OCI-LY1 (cell line): ENCODE measurements at regions not wholly inside any gene's neighbourhood (a gene's known extent, or its start where the extent isn't known, plus 50 kb on each side); places are given as distances from the start of the nearest gene placed in this dataset.

Experiments used
- H2AFZ ChIP-seq: fragments of 200-600 bp; sonication (generic), shearing (Covaris generic); 2 replicates; pipeline ENCODE4 v1.6.0; 2014; ENCODE audit warnings: antibody characterized with exemption, mild to moderate bottlenecking, low read length
- H3F3A ChIP-seq: fragments of 200-600 bp; sonication (generic), shearing (Covaris generic); 2 replicates; pipeline ENCODE4 v1.6.0; 2014; ENCODE audit warnings: mild to moderate bottlenecking, antibody characterized with exemption, low read length, moderate library complexity; ENCODE audit not compliant: insufficient read depth
- H3K27ac ChIP-seq: fragments of 200-600 bp; sonication (generic); 2 replicates; pipeline ENCODE4 v1.5.1; 2014; ENCODE audit warnings: low read length, mixed run types, mild to moderate bottlenecking, low read depth; ENCODE audit not compliant: poor library complexity, severe bottlenecking
- H3K27me3 ChIP-seq: fragments of 200-600 bp; sonication (generic); 2 replicates; pipeline ENCODE4 v1.6.0; 2014; ENCODE audit warnings: antibody characterized with exemption, mild to moderate bottlenecking, low read length, moderate library complexity; ENCODE audit not compliant: insufficient read depth
- H3K36me3 ChIP-seq: fragments of 200-600 bp; sonication (generic); 2 replicates; pipeline ENCODE4 v1.6.1; 2014; ENCODE audit warnings: mild to moderate bottlenecking, antibody characterized with exemption, low read length, moderate library complexity, mixed read lengths; ENCODE audit not compliant: insufficient read depth
- H3K4me1 ChIP-seq: fragments of 200-600 bp; sonication (generic); 2 replicates; pipeline ENCODE4 v1.5.1; 2014; ENCODE audit warnings: mild to moderate bottlenecking, low read length, moderate library complexity; ENCODE audit not compliant: insufficient read depth, severe bottlenecking
- H3K4me2 ChIP-seq: fragments of 200-600 bp; sonication (generic), shearing (Covaris generic); 2 replicates; pipeline ENCODE4 v1.6.1; 2014; ENCODE audit warnings: low read length
- H3K4me3 ChIP-seq: fragments of 200-600 bp; sonication (generic); 2 replicates; pipeline ENCODE4 v1.5.1; 2014; ENCODE audit warnings: low read length, low read depth, mild to moderate bottlenecking, mixed read lengths; ENCODE audit not compliant: poor library complexity, severe bottlenecking
- H3K79me2 ChIP-seq: fragments of 200-600 bp; shearing (Covaris generic); 2 replicates; pipeline ENCODE4 v1.6.1; 2016; ENCODE audit warnings: mixed run types, low read length, mixed read lengths; ENCODE audit not compliant: insufficient read depth
- H3K9ac ChIP-seq: fragments of 200-600 bp; sonication (generic), shearing (Covaris generic); 2 replicates; pipeline ENCODE4 v1.6.1; 2014; ENCODE audit warnings: mild to moderate bottlenecking, low read length, mixed read lengths
- H3K9me2 ChIP-seq: fragments of 200-600 bp; sonication (generic), shearing (Covaris generic); 2 replicates; pipeline ENCODE4 v1.6.1; 2014; ENCODE audit warnings: low read depth, mild to moderate bottlenecking, low read length, mixed read lengths
- H3K9me3 ChIP-seq: fragments of 200-600 bp; shearing (Covaris generic); 2 replicates; pipeline ENCODE4 v1.6.1; 2014; ENCODE audit warnings: low read length, mixed read lengths
- H4K20me1 ChIP-seq: fragments of 200-600 bp; sonication (generic), shearing (Covaris generic); 2 replicates; pipeline ENCODE4 v1.6.0; 2016; ENCODE audit warnings: mild to moderate bottlenecking, low read length; ENCODE audit not compliant: insufficient read depth
- CTCF ChIP-seq: fragments of 200-600 bp; sonication (generic), shearing (Covaris generic); IDR thresholded peaks from 2 replicates; pipeline ENCODE4 v1.5.1; 2017; ENCODE audit warnings: mild to moderate bottlenecking, antibody characterized with exemption, low read length, moderate library complexity, mixed read lengths
- EZH2 ChIP-seq: fragments of 200-600 bp; sonication (generic), shearing (Covaris generic); IDR thresholded peaks from 2 replicates; pipeline ENCODE4 v1.8.0; 2017; ENCODE audit warnings: borderline replicate concordance, mixed run types, mild to moderate bottlenecking, antibody characterized with exemption, low read length, moderate library complexity, mixed read lengths

DNA sequence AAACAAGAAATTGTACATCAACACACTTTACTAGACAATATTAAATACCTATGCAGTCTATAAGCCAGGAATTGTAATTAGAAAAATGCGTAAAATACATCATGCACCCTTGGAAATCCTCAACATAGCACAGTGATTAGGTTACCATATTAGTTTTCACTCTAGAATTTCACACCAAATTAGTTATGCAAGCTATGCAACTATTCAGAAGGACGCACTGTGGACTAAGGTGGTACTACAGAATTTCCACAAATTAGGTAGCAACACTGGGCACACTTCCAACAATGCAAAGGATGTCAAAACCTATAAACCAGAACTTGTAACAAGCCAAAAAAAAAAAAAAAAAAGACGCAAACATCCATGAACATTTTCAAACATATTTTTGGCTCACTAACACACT, 71.1 kb upstream of the ZCCHC13 start:
- Histone ChIP-seq H2AFZ (no peak overlapping the region), H3K27ac (no peak overlapping the region), H4K20me1 (no peaks in the 10 kb centered on the region), H3K36me3 (peaks cover 23% of the 10 kb centered on the region), H3K79me2 (no peaks in the 10 kb centered on the region), H3F3A (no peaks in the 10 kb centered on the region), H3K27me3 (no peaks in the 10 kb centered on the region), H3K9me3 (no peaks in the 10 kb centered on the region), H3K4me2 (no peak overlapping the region), H3K4me1 (no peaks in the 10 kb centered on the region), H3K9me2 (no peaks in the 10 kb centered on the region), H3K4me3 (no peak overlapping the region), H3K9ac (no peak overlapping the region)
- TF ChIP-seq EZH2, result no peak
- TF ChIP-seq CTCF, result no peak

DNA sequence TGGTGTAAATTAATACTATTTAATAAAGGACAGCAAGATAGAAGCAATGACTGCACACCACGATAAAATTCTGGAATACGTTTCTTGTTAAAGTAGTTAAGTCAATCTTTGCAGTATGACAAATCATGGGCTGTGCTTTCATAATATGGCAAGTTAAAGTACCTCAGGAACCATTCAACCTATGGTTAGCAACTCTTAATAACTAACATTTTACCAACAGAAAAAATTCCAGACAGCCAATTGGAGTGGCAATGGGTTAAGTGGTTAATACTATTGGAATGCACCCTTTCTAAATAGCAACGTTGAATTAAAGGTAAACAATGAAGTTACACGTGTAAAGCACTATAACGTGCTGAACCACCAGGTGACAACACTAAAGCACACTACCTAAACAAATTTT, 72.4 kb upstream of the ZCCHC13 start:
- Histone ChIP-seq H3K4me3 (no peak overlapping the region), H2AFZ (no peak overlapping the region), H3K27me3 (no peaks in the 10 kb centered on the region), H3K4me2 (no peak overlapping the region), H3K9ac (no peak overlapping the region), H3K79me2 (no peaks in the 10 kb centered on the region), H3K9me3 (no peaks in the 10 kb centered on the region), H3K9me2 (no peaks in the 10 kb centered on the region), H3K27ac (no peak overlapping the region), H4K20me1 (no peaks in the 10 kb centered on the region), H3K36me3 (peaks cover 34% of the 10 kb centered on the region), H3K4me1 (no peaks in the 10 kb centered on the region), H3F3A (no peaks in the 10 kb centered on the region)
- TF ChIP-seq EZH2 (no peak), CTCF (no peak)

- no peaks in the 10 kb centered on the region for H3K9me3 ChIP-seq
- no peaks in the 10 kb centered on the region for H3K79me2 ChIP-seq
- H4K20me1 ChIP-seq, result no peaks in the 10 kb centered on the region
- H3K27me3 ChIP-seq, result no peaks in the 10 kb centered on the region
- H3K4me2 ChIP-seq, result no peak overlapping the region
- no peaks in the 10 kb centered on the region for H3K9me2 ChIP-seq
- TF ChIP-seq CTCF (no peak), EZH2 (no peak)
- H3K27ac ChIP-seq, result no peak overlapping the region
- H3K4me3 ChIP-seq, result no peak overlapping the region
- H3F3A ChIP-seq, result no peaks in the 10 kb centered on the region
- no peaks in the 10 kb centered on the region for H3K4me1 ChIP-seq
- no peak overlapping the region for H3K9ac ChIP-seq
- H3K36me3 ChIP-seq, result peaks cover 46% of the 10 kb centered on the region
- H2AFZ ChIP-seq, result no peak overlapping the region
Measured at GRCh38 chrX:74230094-74230493, 73.9 kb upstream of the ZCCHC13 start.
